ENCODE measurements at regions not wholly inside any gene's neighbourhood (a gene's known extent, or its start where the extent isn't known, plus 50 kb on each side); places are given as distances from the start of the nearest gene placed in this dataset.
A peak's percentile ranks its signal among the peaks of the same experiment; 100 is the strongest.
"Not testable (repeated sequence)": the region's sequence is repeated elsewhere in the genome, so short reads cannot be mapped to it uniquely, and the experiment has no call there.

DNA sequence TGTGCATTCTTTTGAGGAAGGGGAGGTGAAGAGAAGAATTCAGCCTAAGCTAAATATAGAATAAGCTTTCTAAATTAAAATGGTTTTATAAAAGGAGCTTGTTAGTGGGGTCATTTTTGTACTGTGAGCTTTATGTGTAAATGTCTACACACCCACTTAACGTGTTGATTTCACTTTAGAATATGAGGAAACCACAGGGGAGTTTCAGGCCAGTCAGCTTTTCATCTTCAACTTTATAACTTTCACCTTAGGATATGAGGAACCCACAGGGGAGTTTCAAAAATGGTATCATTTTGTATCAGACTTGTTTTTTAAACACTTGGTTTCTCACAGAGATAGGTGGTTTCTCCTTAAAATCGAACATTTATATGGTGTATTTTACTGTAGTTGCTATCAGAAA lies 120.7 kb upstream of the NIPA1 start:
- not testable (repeated sequence) for DNase-seq (ENCODE audit: low read depth)

DNA sequence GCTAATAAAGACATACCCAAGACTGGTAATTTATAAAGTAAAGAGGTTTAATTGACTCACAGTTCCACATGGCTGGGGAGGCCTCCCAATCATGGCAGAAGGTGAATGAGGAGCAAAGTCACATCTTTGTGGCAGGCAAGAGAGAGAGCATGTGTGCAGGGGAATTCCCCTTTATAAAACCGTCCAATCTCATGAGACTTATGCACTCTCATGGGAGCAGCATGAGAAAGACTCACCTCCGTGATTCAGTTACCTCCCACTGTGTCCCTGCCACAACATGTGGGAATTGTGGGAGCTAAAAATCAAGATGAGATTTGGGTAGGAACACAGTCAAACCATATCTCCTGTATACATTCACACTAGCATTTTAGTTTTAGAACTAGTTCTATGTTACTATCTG lies 101.7 kb upstream of the NIPA1 start:
- DNase-seq (ENCODE audit: low read depth), result not testable (repeated sequence)

DNA sequence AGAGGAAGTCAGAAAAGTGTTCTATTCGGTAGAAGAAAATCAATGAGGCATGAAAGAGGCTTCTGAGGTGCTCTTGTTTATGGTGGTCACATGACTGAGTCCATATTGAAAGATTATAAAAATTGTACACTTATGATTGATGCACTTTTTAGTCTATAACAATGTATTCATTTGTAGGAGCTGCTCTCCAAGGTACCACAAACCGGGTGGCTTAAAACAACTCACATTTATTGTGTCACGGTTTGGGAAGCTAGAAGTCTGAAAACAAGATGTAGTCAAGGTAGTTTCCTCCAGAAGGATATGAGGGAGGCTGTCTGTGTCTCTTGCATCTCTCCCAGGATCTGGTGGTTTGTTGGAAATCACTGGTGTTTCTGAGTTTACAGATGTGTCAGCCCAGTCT lies 86.6 kb upstream of the NIPA1 start:
- not testable (repeated sequence) for DNase-seq (ENCODE audit: low read depth)

DNA sequence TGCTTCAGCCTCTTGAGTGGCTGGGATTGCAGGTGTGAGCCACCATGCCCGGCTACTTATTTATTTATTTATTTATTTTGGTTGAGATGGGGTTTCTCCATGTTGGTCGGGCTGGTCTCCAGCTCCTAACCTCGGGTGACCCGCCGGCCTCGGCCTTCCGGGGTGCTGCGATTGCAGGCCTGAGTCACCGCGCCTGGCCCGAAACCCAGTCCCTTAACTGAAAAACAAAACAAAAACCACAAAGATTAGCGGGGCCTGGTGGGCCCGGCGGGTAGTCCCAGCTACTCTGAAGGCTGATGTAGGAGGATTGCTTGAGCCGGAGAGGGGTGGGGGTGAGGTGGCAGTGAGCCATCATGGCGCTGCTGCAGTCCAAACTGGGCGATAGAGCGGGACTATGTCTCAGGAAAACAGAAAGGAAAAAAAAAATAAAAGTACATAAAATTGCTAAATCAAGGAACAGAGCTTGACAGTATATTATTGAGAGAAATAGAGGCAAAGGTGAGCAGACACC lies 75.6 kb upstream of the NIPA1 start:
- DNase-seq (ENCODE audit: low read depth), result not testable (repeated sequence)

DNA sequence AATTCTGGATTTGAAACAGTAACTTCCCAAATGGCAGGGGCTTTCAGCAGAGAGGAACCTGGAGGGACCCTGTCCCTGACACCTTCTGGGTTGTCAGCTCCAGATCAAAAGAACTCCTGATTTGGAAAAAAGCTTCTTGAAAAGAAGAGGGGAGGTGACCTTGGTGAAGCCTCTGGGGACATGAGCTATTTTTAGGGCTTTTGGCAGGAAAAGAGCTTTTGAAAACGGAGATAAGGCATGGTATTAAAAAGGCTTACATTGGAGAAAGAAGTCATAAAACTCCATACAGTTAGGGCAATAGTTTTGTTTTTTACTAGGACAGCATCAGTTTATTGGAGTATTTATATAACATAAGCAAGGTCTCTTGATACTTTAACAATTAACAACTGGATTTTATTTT lies 72.5 kb upstream of the NIPA1 start:
- DNase-seq (ENCODE audit: low read depth), result not testable (repeated sequence)

DNA sequence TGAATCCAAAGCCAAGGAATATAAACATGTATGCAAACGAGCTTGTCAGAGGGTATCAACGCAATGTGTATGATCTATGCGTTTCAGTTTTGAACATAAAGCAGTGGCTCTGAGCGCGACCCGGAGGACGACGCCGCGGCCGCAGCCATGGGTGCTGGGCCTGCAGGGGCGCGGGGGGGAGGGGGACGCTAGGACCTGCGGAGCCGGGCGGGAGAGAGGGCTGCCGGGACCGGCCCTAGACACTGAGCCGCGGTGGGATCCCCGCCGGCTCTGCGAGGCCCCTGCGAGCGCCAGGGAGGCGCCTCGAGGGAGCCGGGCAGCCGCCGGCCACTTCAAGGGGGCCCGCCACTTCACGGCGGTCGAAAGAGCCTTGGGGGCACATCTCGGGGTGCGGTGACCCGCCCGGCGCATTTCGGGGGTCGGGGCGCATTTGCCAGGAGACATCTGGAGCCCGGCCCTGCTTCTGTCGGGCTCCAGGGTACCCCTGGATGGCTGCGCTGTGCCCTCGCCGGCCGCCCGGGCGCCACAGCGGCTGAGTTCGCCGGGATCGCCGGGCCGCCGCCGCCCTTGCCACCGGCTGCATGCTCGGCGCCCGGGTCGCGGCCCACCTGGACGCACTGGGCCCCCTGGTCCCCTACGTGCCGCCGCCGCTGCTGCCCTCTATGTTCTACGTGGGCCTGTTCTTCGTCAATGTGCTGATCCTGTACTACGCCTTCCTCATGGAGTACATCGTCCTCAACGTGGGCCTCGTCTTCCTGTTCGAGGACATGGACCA lies 71.9 kb upstream of the NIPA1 start:
- DNase-seq (ENCODE audit: low read depth), result not testable (repeated sequence)

DNA sequence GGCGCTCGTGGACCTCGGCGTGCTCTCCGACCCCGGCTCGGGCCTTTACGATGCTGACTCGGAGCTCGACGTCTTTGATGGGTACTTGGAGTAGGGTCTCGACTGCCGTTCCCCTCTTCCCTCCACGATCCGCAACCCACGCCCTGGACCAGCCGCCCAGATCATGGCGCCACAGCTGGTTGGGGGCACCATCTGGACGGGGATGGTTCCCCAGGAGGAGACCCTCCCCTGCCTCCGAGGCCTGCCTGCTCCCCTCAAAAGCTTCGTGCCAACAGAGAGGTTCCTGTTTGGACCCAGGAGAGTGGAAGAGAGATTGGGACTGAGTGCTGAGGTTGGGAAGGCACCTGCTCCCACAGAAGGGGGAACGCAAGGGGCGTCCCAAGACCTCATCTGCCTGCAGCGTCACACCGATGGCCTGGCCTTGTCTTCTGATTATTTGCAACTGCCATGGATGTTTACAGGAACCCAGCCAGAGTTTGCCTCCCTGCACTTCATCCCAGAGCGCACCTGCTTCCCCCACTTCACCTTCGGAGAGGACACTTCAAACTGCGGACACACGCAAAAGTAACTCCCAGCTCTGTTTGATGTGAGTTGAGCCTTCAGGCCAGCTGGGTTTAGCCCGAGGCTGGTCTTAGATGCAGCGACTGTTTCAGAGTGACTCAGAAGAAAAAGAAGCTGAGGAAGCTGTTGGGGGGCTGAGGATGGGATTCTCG lies 71.2 kb upstream of the NIPA1 start:
- not testable (repeated sequence) for DNase-seq (ENCODE audit: low read depth)

DNA sequence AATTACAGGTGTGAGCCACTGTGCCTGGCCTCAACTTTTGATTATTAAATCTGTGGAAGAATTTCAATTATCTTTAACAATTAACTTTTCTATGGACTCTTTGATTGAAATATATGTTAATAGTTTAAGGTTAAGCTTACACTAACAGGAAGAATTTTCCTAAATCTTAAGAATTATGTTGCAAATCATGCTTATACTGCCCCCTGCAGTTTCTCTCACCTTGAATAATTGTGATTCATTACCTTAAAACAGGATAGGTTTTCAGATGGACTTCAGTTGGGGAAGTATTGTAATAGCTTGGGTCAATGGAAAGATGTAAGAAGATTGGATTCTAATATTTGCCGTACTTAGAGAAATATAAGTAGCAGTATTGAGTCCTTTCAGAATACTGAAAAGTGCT lies 66.5 kb upstream of the NIPA1 start:
- DNase-seq (ENCODE audit: low read depth), result not testable (repeated sequence)

DNA sequence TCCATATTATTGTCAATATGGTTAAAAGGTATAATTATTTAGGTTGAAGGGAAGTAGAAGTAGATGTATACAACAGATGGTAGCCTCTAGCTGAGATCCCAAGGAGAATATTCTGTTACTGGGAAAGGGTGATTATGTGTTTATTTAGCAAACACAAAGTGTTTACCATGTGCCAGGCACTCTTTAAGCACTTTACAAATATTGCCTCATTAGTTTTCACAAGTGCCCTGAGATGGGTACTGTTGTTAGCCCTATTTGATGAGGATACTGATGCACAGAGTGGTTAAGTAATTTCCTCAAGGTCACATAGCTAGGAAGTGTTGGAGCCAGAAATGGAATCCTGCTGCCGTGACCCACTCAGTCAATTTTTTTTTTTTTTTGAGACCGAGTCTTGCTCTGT lies 60.3 kb upstream of the NIPA1 start:
- not testable (repeated sequence) for DNase-seq (ENCODE audit: low read depth)

DNA sequence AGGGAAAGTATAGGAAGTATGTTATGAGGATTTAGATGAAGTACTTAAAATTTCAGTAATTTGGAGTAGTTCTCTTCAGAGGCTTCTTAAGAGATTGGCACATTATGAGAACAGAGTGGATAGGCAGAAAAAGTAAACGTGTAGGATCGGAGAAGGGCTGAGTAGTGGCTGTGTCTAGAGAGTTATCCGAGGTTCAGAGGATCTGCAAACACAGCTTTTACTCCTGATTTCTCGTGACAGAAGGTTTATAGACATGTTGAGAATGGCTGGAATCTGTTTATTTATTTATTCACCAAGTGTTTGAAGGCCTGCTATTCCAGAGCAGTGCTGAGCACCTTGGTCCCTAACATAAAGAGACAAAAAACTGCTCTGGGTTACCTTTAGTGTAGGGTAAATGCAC lies 51.4 kb upstream of the NIPA1 start:
- DNase-seq (ENCODE audit: low read depth), result not testable (repeated sequence)

DNA sequence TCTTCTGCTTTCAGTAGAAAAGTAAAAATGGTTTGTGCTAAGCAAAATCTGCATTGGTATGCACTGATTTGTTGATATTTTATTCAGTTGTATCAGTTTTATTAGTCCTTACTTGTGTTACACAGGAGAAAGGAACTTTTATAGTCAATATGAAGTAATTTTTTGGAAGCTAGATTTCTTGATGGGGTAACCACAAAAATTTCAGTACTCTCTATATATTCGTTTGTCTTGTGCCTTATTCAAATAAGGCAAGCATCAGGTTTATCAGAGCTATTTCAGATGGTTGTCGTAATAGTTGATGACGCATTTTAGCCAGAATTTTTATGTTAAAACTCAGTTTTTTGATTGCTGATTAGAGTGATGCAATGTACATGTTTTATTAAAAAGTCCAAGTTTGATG lies 50.7 kb upstream of the NIPA1 start:
- DNase-seq (ENCODE audit: low read depth), result peak; percentile 58

DNA sequence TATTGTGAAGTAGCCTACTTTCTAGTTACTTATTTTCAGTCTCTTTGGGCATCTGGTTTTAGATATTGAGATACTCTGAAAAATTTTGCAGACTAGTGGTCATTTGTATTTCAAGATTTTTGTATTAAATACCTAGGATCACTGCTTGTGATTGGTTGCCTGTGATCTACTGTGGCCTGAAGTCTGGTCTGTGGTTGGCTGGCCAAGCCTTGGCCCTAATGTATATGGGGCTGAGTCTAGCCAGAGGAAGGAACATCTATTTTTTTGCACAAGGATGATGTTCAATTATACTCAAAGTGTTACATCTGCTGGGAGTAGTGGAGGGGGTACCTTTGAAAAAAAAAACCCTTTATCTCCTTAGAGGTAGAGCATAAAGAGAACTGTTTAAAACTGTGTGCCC lies 50.2 kb upstream of the NIPA1 start:
- not testable (repeated sequence) for DNase-seq (ENCODE audit: low read depth)

All from HS-27A (cell line).